Erythroblast (primary cell): ENCODE measurements at regions not wholly inside any gene's neighbourhood (a gene's known extent, or its start where the extent isn't known, plus 50 kb on each side); places are given as distances from the start of the nearest gene placed in this dataset.

Experiments
- GATA1 ChIP-seq: IDR thresholded peaks from 2 replicates; pipeline ENCODE4 v1.6.1; 2011; ENCODE audit warnings: low read depth, mild to moderate bottlenecking, control low read depth, low read length, moderate library complexity
- POLR2A ChIP-seq: IDR thresholded peaks from 2 replicates; pipeline ENCODE4 v1.6.1; 2011; ENCODE audit warnings: mild to moderate bottlenecking, low read length

DNA sequence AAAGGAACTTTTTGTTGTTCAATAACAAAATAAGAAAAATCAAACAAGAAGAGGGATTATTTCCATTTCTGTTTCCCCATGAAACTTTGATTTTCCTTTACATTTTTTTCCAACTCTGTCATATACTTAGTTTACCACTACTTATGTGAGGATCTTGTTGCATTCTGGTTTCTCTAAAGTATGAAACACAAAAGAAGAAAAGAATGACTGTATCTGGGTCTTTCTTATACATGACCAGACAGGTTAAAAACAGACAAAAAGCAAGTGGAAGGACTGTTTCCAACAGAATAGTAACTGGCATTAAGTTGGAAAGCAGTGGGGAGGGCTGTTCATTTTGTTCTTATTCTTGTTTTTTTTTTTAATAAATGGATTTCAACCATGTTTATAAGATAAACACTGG is 1207.8 kb upstream of the FAM98A start:
- no peak for TF ChIP-seq POLR2A
- no peak for TF ChIP-seq GATA1
